ENCODE measurements at regions not wholly inside any gene's neighbourhood (a gene's known extent, or its start where the extent isn't known, plus 50 kb on each side); places are given as distances from the start of the nearest gene placed in this dataset.
"Not testable (repeated sequence)": the region's sequence is repeated elsewhere in the genome, so short reads cannot be mapped to it uniquely, and the experiment has no call there.

DNA sequence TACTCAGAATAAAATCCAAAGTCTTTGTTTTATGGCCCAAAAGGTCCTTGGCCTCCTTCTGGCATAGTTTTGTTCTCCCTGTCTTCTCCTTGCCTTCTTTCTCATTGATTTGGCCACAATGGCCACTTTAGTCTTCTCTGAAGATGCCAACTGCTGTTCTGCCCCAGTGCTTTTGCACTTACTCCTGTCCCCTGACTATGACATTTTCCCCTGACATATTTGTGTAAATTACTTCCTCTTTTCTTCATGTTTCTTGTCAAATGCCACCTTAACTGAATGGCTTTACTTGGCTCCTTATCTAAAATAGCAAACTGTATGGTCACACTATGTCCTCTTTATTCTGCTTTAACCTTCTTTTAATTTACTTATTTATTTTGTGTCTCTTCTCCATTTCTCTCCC, 484.7 kb upstream of the ARRDC3 start:
- no peak for DNase-seq

DNA sequence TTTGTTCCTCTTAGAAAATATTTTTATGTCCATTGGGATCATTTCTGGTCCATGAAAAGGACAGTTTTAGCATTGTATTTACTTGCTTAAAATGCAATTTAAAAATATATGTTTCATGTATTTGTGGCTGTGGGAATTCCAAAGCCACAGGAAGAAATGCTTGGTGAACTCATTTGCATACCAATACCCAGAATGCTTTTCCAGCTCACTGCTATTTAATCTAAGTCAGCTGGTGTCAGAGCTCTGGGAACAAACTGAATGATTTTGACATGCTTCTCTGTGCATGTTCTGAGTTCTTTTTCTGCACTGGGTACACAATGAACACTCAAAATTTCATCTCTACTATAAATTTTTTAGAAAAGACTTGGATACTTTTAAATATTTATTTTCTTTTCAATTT, 482.8 kb upstream of the ARRDC3 start:
- no peak for DNase-seq

DNA sequence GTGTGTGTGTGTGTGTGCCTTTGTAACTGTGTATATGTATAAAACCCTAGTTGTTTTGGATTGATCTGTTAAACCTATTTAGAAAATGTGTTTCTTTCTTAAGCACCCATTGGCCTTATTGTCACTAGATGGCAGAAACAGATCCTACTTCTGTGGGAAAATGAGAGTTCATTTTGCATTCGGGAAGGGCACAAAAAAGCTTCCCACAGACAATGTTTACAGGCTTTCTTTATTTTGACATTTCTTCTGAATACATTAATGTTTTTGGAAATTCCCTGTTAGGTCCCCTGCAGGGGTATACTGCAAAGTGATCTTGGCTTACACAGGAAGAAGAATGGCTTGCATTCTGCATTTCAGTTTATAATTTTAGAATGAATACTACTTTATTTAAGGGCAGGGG, 481.8 kb upstream of the ARRDC3 start:
- peak; percentile 6 for DNase-seq

DNA sequence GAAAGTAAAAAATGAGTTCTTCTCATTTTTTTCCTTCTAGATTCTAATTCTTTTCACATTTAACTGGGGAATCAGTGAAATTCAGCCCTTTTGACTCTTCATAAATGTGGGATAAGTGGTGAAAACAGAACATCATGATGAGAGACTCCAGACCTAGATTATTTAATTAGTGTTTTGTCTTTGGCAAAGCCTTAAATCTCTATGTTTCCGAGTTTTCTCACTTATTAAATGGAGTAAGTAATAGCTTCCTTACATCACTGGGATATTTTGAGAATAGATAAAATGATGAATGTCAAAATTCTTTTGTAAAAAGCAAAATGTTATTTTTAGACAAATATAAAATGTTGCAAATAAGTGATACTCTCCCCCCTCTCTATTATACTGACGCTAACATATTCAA, 468.6 kb upstream of the ARRDC3 start:
- DNase-seq: no peak

GRCh38 chr5:91850031-91850430, 466.9 kb upstream of the ARRDC3 start:
- DNase-seq: no peak

DNA sequence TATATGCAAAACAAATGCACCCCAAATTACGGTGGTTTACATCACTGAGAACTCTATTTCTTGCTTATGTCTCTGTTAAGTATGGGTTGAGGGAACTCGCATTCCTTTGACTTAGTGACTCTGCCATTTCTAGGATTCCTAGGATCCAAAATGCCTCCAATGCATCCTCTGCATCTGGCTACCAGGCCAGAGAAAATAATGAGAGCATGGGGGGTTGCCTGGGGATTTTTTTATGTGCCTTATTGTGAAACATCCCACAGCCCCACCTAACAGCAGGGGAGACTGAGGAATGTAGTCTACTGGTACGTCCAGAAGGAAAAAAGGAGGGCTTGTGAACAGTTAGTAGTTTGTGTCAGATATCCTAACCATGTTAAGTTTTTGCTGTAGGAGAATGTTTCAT, 466.0 kb upstream of the ARRDC3 start:
- DNase-seq: no peak

GRCh38 chr5:91848453-91848852, 465.3 kb upstream of the ARRDC3 start:
- DNase-seq: no peak

GRCh38 chr5:91841423-91841822, 458.3 kb upstream of the ARRDC3 start:
- DNase-seq: no peak

DNA sequence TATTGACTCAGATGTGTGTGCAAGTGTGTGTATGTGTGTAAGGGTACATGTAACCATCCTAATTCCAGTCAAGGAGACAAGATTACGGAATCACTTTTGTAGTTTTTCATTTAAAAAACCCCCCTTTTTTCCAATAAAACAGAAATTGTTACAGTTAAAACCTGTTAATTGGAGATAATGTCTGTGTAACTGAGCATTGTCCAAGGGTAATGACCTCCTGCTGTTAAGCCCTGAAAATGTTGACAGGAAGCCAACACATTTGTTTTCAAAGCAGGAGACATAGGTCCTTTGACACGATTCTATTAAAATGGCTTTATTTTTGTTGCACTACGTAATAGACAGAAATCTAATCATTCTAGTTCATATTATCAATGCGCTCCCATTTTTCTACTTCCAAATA, 457.3 kb upstream of the ARRDC3 start:
- DNase-seq: no peak

DNA sequence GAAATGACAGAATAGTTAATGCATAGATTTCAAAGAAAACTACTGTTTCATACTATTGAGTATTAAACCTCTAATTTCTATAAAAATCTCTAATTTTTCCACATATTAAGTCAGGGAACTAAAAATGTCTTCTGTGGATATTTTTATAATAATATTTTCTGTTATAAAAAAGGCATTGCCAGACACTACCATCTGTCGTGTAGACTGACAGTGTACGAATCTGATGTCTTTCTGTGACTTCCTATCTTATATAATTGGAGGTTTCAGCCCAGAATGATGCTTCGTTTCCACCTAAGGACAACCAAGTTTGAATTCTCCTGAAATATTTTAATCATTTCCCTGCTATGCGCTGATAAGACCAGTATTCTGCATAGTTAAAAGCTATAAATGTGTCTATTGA, 456.6 kb upstream of the ARRDC3 start:
- DNase-seq: no peak

DNA sequence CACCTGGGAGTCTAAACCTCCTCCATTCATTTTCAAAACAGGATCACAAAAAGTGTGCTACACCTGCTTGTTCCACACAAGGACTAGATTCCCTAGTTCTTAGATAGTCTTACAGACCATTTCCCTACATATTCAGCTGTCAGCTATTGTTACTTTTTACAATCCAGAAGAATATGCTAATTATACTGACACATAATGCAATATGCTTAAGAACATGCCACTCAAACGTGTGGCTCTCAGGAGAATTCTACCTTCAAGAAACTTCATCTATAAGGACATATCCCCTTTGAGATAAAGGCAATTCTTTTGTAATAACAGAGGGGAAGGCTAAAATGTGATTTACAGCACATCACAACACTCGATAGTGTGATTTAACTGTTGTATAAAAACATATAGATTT, 456.1 kb upstream of the ARRDC3 start:
- DNase-seq: no peak

- DNase-seq: no peak
Observed at GRCh38 chr5:91830361-91830953, 447.3 kb upstream of the ARRDC3 start.

DNA sequence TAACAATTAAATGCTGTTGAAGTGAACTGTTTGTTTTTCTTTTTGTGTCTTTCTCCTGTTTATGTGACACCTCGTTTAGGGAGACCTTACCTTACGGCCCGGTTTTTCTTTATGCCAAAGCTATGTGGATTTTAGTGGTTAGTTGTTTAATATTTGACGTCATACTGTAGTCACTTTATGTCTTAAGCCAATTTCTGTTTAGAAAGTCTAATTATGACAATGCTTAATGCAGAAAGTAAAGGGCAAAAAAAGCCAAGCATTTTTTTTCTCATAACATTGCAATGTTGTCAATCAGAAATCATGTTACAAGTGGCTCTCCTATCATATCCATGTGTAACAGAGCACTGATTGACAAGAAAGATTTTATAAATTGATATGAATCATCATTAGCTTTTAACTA, 442.5 kb upstream of the ARRDC3 start:
- no peak for DNase-seq

- no peak for DNase-seq
Observed at GRCh38 chr5:91824406-91824805, 441.3 kb upstream of the ARRDC3 start.

GRCh38 chr5:91820874-91821273, 437.8 kb upstream of the ARRDC3 start:
- DNase-seq: no peak

DNA sequence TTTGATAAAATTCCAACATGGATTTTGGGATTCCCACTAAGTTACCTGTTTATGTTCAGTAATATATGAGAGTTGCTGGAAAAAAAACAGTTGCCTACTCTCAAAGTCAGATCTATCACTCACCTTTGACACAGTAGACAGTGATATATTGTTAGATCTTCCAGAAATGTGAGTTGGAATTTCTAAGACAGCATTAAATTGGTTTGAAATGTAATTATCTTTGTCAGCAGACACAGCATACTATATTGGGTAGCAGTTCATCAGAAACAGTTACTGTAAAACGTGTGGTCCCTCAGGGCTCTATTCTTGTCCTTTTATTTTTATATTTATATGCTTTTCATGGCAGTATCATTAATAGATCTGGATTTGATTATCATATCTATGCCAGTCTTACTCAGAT, 433.6 kb upstream of the ARRDC3 start:
- no peak for DNase-seq

DNA sequence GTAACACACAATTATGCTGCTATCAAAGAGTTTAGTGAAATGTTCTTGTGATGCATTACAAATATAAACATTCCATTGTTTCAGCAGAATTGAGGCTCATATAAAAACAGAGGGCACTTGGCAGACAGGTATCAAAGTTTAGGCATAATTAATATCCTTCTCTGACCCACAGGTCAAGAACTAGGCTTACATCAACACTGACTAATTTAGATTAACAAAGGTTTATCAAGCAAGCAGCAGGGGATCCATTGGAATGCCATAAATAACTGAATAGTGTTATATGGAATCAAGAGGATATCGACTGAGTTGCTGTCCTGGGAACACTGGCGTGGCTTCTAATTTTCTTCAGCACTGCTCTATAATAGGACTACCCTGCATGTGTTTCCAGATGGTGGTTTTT, 414.5 kb upstream of the ARRDC3 start:
- no peak for DNase-seq

- no peak for DNase-seq
Observed at GRCh38 chr5:91794856-91795548, 411.9 kb upstream of the ARRDC3 start.

DNA sequence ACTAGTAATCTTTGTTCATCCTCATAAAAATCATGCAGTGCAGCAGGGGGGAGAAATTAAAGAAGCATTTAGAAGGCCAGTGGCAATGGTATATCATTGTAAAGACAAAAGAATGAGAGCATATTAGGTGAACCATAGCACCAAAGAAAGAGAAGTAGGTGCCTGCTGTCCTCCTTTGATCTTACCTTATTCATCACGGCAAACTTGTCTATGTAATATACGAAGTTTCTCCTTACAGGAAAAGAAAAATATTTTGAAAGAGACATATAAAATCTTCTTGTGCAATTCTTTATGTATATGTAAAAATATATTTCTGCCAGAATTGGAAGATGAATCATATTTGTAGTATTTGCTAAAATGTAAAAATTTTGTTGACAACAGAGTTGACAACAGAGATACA, 411.3 kb upstream of the ARRDC3 start:
- no peak for DNase-seq

GRCh38 chr5:91787718-91788117, 404.6 kb upstream of the ARRDC3 start:
- DNase-seq: no peak

DNA sequence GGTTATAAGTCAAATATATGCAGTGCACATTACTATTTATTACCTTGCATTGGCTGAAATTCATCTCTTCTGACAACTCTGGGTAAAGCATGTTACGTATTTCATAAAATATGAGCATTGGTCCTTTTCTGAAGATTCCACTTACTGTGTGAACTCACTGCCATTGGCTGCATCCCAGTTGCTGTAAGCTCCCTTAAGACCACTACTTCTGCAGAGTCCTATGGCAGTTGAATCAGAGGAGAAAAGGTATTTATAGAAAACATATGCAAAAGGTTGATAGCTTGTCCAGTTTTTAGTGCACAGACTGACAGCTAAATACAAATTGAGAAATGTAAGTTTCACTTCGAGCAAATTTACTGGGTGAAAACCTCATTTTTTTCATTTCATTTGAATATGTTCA, 394.6 kb upstream of the ARRDC3 start:
- no peak for DNase-seq

DNA sequence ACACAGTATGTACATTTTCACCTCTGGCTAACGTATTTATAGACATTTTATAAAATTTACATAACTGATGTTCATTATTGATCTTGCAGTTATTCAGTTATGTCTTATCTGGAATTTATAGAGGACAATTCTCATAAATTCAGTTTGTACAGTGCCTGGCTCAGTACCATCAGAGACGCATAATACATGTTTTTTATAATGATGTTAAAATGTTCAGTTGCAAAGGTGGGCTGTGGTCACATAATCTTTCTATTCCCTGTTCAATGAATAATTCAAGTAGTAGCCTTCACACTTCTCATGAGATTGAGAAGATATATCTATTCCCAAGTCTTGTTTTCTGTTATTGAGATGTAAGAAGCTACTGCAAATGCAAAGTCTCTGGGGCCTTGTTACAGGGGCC, 393.1 kb upstream of the ARRDC3 start:
- DNase-seq: no peak

GRCh38 chr5:91770400-91770799, 387.3 kb upstream of the ARRDC3 start:
- no peak for DNase-seq

DNA sequence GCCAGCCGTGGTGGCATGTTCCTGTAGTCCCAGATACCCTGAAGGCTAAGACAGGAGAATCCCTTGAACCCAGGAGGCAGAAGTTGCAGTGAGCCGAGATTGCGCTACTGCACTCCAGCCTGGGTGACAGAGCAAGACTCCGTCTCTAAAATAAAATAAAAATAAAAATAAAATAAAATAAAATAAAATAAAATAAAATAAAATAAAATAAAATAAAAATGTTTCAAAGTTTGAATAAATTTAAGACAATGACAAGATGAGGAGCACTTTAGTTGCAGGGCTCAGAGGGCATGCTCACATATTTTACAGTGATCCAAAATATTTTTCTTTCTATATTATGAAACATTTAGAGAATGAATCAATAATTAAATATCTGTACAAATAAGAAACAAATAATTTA, 374.3 kb upstream of the ARRDC3 start:
- DNase-seq: not testable (repeated sequence)

DNA sequence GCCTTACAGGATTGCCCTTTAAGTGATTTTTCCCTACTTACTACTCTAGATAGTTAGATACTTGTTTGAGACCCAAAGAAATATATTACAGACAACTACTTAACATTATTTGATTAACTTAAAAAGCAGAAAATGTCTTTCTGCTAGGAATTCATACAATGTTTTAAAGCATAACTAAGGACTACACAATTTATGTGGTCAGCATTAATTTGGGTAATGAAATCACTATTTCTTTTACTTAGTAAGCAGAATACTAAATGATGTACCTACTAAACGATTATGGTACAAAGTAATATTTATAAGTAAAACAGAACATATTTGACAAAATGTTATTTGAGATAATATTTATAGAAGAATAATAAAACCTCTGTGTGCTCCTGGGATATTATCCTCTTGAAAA, 371.9 kb upstream of the ARRDC3 start:
- DNase-seq: no peak

Data from NCI-H2227 treated with DMSO at 0.1 percent for 48 hours (cell line).